Upper lobe of left lung (tissue), 6 donors: ENCODE measurements at regions not wholly inside any gene's neighbourhood (a gene's known extent, or its start where the extent isn't known, plus 50 kb on each side); places are given as distances from the start of the nearest gene placed in this dataset.
A peak's percentile ranks its signal among the peaks of the same experiment; 100 is the strongest.

Experiments used
- ATAC-seq, 2 donors: fragments of 200-7000 bp; cut with Tn5 transposase; one replicate each; pipeline ENCODE4 v1.9.1; 2022; ENCODE audit warnings: mild to moderate bottlenecking in 2 of 2, moderate library complexity in 2 of 2; ENCODE audit not compliant: low FRiP score in 2 of 2
- DNase-seq, 2 donors: peaks; one replicate each; pipeline ENCODE4 v3.0.0-alpha.2; 2019 to 2020
- H3K27ac ChIP-seq, 4 donors: fragments of 200-600 bp; sonication (generic); one replicate each; pipeline ENCODE4 v1.5.1; 2016 to 2019
- H3K27me3 ChIP-seq, 4 donors: fragments of 200-600 bp; sonication (generic); one replicate each; pipeline ENCODE4 v1.5.1; 2017 to 2019
- H3K36me3 ChIP-seq, 4 donors: fragments of 200-600 bp; sonication (generic); one replicate each; pipeline ENCODE4 v1.5.1; 2016 to 2019
- H3K4me1 ChIP-seq, 4 donors: fragments of 200-600 bp; sonication (generic); one replicate each; pipeline ENCODE4 v1.5.1; 2018 to 2019
- H3K4me3 ChIP-seq, 4 donors: fragments of 200-600 bp; sonication (generic); one replicate each; pipeline ENCODE4 v1.5.1; 2017 to 2019; ENCODE audit warnings: mild to moderate bottlenecking in 2 of 4, moderate library complexity in 1 of 4
- H3K9me3 ChIP-seq, 4 donors: fragments of 200-600 bp; sonication (generic); one replicate each; pipeline ENCODE4 v1.5.1; 2018 to 2019
- CTCF ChIP-seq, 6 experiments: fragments of 450-650 bp in 4 of 6; fragments of 200-600 bp in 2 of 6; sonication (generic) in 2 of 6; IDR thresholded peaks; one replicate each; pipeline ENCODE4 v1.5.1; 2016 to 2019; ENCODE audit warnings: antibody characterized with exemption in 6 of 6
- EP300 ChIP-seq, 4 donors: sonication (generic); formaldehyde crosslinking; IDR thresholded peaks; one replicate each; pipeline ENCODE4 v1.5.1; 2017; ENCODE audit warnings: antibody characterized with exemption in 4 of 4, control low read depth in 2 of 4
- POLR2A ChIP-seq, 4 donors: fragments of 450-650 bp; IDR thresholded peaks; one replicate each; pipeline ENCODE4 v1.5.1; 2016 to 2017; ENCODE audit warnings: antibody characterized with exemption in 4 of 4, mild to moderate bottlenecking in 2 of 4
- POLR2AphosphoS5 ChIP-seq, 2 donors: sonication (generic); formaldehyde crosslinking; IDR thresholded peaks; one replicate each; pipeline ENCODE4 v1.5.1; 2017; ENCODE audit warnings: antibody characterized with exemption in 2 of 2
- WGBS, 2 donors: methylation state at CpG; one replicate each; pipeline ENCODE4 v1.1.5; 2017 to 2018; 5-methylcytosine and 5-hydroxymethylcytosine counted together
- donor health status: DM: no; HTN: no; CAD: no; lungs with moderate emphysema.
- donor health status: DM: no; HTN: yes; CAD: no; lungs with severe emphysema.

DNA sequence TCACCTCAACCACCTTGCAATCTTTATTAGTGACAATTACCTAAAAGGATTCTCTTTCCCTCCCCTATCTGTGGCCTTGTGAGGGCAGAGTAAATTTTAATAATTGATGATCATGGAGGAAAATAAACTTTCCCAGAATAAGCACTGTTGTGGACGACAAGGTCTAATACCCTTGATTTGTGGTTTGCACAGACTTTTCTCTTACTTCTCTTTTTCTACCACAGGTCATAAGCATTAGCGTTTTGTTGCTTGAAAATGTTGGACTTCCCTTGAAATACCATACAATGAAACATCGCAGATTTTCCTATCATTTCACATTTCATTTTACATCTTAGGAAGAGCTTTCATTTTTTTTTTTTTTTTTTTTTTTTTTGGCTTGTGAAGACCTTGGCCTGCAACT lies 188.1 kb upstream of the TMEM72 start:
- ATAC-seq (no peak), DNase-seq (no peak)
- Histone ChIP-seq H3K9me3 (no peaks in the 10 kb centered on the region), H3K4me3 (no peak overlapping the region), H3K36me3 (no peaks in the 10 kb centered on the region), H3K27ac (no peak overlapping the region), H3K4me1 (peaks cover 0 to 13% (median 6%) of the 10 kb centered on the region in 4 donors), H3K27me3 (no peaks in the 10 kb centered on the region)
- TF ChIP-seq POLR2AphosphoS5 (IDR thresholded peaks at IDR 0.05) (no peak), CTCF (IDR thresholded peaks at IDR 0.05) (no peak), EP300 (IDR thresholded peaks at IDR 0.05) (no peak), POLR2A (IDR thresholded peaks at IDR 0.05) (no peak)
- WGBS, 2 donors: 59 to 68% methylated on average over 3 of the region's 3 CpGs

DNA sequence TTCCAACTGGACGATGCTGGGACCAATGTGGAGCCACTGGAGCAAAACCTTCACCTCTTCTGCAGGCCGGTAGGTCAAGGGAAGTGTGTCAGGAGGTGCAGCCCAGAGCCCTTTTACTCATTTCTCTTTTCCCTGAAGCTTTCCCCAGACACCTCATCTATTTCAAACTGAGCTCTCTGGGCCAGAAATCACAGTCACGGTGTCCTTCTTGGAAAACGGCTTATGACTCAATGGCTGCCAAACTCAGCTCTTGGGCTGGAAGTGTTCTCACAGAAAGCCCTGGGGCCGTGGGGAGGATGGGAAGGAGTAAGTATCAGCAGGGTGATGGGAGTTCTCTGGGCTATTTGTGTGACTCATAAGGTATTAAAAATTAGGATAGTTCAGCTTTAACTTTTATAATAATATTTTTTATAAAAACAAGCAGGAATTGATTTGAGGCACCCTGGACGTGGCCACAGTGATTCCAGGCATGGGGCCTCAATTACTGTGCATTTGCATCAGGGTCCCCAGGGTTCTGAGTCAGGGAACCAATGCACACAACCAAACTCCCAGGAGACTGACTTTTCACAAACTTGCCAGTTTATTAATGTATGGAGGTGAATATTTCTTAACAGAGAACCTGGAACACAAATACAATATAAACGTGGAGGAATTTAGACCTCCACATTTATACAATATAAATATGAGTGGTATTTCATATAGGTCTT lies 187.4 kb upstream of the TMEM72 start:
- Histone ChIP-seq H3K4me3 (no peak overlapping the region), H3K27me3 (no peaks in the 10 kb centered on the region), H3K4me1 (peaks cover 0 to 13% (median 6%) of the 10 kb centered on the region in 4 donors), H3K36me3 (no peaks in the 10 kb centered on the region), H3K9me3 (no peaks in the 10 kb centered on the region), H3K27ac (no peak overlapping the region)
- TF ChIP-seq POLR2AphosphoS5 (IDR thresholded peaks at IDR 0.05): no peak
- no peak for TF ChIP-seq CTCF (IDR thresholded peaks at IDR 0.05)
- no peak for TF ChIP-seq EP300 (IDR thresholded peaks at IDR 0.05)
- TF ChIP-seq POLR2A (IDR thresholded peaks at IDR 0.05): no peak
- DNase-seq (no peak), ATAC-seq (peak in 1 of 2 donors; percentile 69)
- WGBS, 2 donors: 65 to 78% methylated on average over 7 of the region's 7 CpGs

GRCh38 chr10:44724415-44725174 lies 186.5 kb upstream of the TMEM72 start:
- TF ChIP-seq CTCF (IDR thresholded peaks at IDR 0.05) (no peak), POLR2AphosphoS5 (IDR thresholded peaks at IDR 0.05) (no peak), POLR2A (IDR thresholded peaks at IDR 0.05) (no peak), EP300 (IDR thresholded peaks at IDR 0.05) (no peak)
- H3K36me3 ChIP-seq: no peaks in the 10 kb centered on the region
- 55 to 76% methylated on average over 6 of the region's 6 CpGs for WGBS, 2 donors
- DNase-seq (no peak), ATAC-seq (no peak)
- no peak overlapping the region for H3K27ac ChIP-seq
- peaks cover 0 to 13% (median 6%) of the 10 kb centered on the region in 4 donors for H3K4me1 ChIP-seq
- H3K9me3 ChIP-seq: no peaks in the 10 kb centered on the region
- no peaks in the 10 kb centered on the region for H3K27me3 ChIP-seq
- H3K4me3 ChIP-seq: no peak overlapping the region

GRCh38 chr10:44725404-44725803 lies 185.7 kb upstream of the TMEM72 start:
- peak in 1 of 2 donors; percentile 72 for ATAC-seq

More at GRCh38 chr10:44725404-44725803, 185.7 kb upstream of the TMEM72 start:
- H3K27ac ChIP-seq: no peak overlapping the region
- no peaks in the 10 kb centered on the region for H3K36me3 ChIP-seq
- H3K4me3 ChIP-seq: no peak overlapping the region
- WGBS, 2 donors: 78 to 80% methylated on average over 2 of the region's 2 CpGs
- H3K9me3 ChIP-seq: no peaks in the 10 kb centered on the region
- no peaks in the 10 kb centered on the region for H3K27me3 ChIP-seq
- TF ChIP-seq POLR2A (IDR thresholded peaks at IDR 0.05) (no peak), CTCF (IDR thresholded peaks at IDR 0.05) (no peak)
- H3K4me1 ChIP-seq: peaks cover 0 to 13% (median 6%) of the 10 kb centered on the region in 4 donors
- DNase-seq: no peak
